HG03097 (cell line): ENCODE measurements at regions not wholly inside any gene's neighbourhood (a gene's known extent, or its start where the extent isn't known, plus 50 kb on each side); places are given as distances from the start of the nearest gene placed in this dataset.

Experiments
- ATAC-seq: cut with Tn5 transposase; IDR thresholded peaks from one replicate; pipeline ENCODE4 v1.9.1; 2021; ENCODE audit not compliant: unreplicated experiment, low FRiP score

- no peak for ATAC-seq
These were observed 519.3 kb upstream of the CADM2 start for GRCh38 chr3:84439476-84439875.

DNA sequence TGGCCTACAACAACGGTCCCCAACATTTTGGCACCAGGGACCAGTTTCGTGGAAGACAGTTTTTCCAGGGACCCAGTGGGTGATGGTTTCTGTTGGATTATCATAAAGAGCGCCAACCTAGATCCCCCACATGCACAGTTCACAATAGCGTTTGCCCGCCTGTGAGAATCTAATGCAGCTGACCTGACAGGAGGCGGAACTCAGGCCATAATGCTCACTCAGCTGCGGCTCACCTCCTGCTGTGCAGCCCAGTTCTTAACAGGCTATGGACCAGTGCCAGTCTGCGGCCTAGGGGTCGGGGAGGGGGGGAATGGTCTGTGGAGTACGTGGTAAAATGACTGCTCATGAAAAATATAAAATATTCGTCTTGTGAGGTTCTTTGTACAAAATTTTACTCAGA is 518.5 kb upstream of the CADM2 start:
- ATAC-seq: no peak

DNA sequence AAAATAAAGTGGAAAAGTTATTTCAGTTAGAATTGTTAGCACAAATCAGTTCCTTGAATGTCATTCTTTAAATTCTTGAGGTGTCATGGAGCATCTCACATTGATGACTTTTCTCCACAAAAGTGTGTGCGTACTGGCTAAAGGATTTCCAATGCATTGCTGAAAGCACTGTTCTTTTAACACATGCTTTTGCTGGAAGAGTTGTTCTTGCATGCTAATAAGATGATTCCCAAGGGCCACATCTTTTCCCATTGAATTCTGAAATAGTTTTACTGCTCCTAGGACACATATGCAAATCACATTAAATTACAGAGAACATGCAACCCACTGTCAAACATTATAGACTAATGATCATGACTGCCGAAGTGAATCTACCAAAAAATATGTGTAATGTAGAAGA is 516.3 kb upstream of the CADM2 start:
- ATAC-seq: no peak

GRCh38 chr3:84444726-84445521 is 513.9 kb upstream of the CADM2 start:
- ATAC-seq: no peak

DNA sequence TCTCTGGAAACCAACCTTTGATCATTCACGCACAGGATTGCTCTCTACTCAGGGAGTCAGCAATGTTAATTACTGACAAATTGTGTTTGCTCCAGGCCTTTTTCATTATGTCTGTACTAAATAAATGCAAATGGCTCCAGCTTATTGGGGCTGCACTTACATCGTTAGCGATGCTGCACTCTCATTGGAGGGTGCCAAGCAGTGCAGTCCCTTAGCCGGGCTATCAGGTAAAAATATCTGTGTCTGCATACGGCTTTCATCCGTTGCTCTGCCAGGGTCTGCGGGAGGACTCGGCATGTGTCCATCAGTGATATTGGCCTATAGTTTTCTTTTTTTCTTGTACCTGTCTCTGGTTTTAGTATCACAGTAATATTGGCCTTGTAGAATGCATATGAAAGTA is 471.5 kb upstream of the CADM2 start:
- ATAC-seq: no peak

GRCh38 chr3:84504761-84505160 is 454.0 kb upstream of the CADM2 start:
- no peak for ATAC-seq

DNA sequence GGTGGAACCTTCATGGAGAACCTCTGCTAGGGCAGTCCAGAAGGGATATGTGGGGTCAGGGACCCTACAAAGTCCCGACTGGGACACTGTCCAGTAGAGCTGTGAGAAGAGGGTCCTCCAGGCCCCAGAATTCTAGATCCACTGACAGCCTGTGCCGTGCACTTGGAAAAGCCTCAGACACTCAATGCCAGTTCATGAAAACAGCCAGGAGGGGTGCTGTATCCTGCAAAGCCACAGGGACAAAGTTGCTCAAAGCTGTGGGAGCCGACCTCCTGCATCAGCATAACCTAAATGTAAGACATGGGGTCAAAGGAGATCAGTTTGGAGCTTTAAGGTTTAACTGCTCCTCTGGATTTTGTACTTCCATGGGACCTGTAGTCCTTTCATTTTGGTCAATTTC is 448.8 kb upstream of the CADM2 start:
- no peak for ATAC-seq

DNA sequence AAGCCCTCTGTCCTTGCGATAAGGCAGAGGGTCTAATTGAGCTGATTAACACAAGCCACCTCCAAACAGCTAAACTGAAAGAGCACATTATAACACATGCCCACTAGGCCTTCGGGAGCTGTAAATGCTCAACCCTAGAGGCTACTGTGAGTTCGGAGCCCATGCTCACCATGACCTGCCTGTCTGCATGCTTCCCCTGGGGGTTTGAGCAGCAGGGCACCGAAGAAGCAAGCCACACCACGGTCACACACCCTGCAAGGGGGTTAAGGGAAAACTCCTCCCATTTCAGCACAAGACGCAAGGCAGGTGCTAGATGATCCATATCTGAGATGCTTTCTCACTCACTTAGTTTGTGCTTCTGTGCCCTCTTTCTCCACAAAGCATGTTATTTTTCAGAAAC is 435.9 kb upstream of the CADM2 start:
- ATAC-seq: no peak

DNA sequence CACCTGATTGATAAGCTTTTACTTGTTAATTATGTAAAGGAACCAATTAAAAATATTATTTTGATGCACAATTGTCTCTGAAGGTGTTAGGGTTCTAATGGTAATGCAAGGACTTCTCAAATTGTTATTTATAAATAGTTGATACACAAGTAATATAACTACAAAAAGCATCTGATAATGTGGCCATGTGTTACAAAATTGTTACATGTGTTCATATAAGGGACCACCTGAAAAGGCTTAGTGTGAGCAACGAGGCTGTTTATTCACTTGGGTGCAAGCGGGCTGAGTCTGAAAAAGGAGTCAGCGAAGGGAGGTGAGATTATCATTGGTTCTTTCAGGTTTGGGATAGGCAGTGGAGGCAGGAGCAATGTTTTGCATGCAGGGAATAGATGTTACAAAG is 421.9 kb upstream of the CADM2 start:
- no peak for ATAC-seq

GRCh38 chr3:84538597-84538996 is 420.2 kb upstream of the CADM2 start:
- no peak for ATAC-seq

- ATAC-seq: no peak
These were observed 411.6 kb upstream of the CADM2 start for GRCh38 chr3:84547207-84547606.

DNA sequence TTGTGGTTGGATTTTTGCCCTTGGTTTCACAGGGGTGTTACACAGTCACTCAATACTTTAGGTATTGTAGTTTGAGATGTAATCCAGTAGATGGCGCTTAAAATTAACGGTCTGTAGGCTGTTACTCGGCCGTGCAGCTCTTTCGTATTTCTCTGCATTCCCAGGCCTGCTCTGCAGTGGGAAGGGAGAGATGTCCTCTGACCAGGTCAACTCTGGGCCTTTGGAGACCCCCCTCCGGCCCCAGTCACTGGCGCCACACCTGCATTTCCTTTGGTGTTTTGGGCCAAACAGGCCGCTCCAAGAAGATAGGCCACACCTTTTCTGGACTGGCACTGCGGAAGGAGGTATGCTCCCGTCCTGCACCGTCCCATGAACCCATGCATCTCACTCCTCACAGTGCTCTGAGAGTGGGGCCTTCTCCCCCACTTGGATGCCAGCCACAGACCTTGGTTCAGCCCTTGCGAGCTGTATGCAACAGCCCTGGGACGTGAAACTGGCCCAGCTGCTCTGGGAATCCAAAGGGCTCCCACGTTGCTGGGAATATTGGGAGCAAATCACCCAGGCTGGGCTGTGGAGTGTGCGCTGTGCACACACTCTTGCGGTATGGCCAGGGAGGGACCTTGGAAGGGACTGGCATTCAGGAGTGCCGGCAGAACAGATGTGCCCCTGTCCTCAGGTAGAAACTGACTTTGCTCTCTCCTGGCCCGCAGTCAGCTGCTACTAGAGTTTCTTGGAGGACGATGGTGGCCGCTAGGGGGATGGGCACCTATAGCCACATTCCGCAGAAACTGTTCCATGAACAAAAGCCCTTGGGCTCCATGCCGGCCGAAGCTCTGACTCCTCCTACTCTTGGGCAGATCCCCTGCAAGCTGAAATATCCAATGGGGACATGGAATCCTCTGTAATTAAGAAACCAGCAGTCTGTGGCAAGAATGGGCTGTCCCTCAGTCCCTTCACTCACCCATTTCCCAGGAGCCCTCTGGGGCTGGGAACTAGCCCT is 410.5 kb upstream of the CADM2 start:
- ATAC-seq: peak; percentile 74

- no peak for ATAC-seq
These were observed 403.2 kb upstream of the CADM2 start for GRCh38 chr3:84555629-84556028.

- no peak for ATAC-seq
These were observed 392.5 kb upstream of the CADM2 start for GRCh38 chr3:84566256-84566655.

GRCh38 chr3:84567796-84568195 is 391.0 kb upstream of the CADM2 start:
- no peak for ATAC-seq

DNA sequence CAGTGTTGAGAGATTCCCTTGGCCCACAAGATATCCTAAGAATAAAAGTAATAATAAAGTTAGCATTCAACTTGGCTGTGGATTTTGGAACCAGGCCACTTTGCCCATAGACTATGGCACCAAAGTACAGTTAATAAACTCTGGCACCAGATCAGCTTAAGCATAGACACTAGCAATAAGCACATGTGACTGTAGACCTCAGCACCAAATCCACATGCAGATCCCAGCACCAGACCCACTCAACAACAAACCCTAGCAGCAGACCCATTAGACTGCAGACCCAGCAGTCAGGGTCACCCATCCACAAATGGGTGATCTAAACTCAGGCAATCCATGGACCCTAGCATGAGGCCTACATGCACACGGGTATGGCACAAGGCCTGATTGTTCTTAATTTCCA is 384.8 kb upstream of the CADM2 start:
- no peak for ATAC-seq

DNA sequence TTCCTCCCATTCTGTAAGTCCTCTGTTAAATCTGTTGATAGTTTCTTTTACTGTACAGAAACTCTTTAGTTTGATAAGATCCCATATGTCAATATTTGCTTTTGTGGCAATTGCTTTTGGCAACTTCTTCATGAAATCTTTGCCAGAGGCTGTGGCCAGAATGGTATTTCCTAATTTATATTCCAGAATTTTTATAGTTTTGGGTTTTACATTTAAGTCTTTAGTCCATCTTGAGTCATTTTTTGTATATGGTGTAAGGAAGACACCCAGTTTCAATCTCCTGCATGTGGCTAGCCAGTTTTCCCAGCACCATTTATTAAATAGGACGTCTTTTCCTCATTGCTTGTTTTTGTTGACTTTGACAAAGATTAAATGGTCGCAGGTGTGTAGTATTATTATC is 372.4 kb upstream of the CADM2 start:
- no peak for ATAC-seq

DNA sequence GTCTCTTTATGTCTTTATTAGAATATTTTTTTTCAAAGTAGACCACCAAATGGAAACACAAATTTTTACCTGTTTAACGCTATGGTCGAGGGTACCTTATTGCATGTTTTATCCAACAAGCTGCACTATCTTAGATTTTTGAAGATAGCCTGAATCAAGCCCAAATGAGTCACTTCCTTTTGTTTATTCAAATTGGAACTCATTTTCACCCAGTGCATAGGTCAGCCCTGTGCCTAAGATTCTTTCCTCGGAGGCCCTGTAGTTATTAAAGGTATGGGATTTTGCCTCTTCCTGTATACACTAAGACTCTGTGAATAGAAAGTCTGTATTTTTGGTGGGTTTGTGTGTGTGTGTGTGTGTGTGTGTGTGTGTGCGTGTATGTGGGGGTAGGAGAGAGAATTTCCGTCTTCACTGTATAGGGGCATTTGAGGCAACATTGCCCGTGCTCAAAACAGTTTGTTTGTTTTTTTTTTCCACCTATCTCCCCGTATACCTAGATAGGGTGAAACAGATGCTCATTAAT is 358.0 kb upstream of the CADM2 start:
- ATAC-seq: no peak

DNA sequence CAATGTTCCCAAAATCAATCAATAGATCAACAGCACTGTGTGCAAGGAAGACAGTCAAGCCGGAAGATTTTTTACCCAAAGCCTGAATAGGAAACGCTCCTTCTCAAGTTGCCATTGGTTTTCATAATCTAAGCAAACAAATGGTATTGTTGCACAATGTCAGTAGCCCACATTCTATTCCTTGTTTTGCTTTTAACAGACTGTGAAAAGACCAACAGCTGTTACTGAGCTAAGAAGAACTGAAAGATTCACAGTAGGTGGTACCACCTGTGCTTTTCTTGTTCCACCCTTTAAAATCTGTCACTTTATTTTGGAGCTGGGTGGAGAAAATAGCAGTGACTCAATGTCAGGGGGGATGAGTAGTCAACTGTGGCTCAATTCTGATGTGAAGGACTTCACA is 357.5 kb upstream of the CADM2 start:
- no peak for ATAC-seq

- no peak for ATAC-seq
These were observed 337.0 kb upstream of the CADM2 start for GRCh38 chr3:84621823-84622222.

DNA sequence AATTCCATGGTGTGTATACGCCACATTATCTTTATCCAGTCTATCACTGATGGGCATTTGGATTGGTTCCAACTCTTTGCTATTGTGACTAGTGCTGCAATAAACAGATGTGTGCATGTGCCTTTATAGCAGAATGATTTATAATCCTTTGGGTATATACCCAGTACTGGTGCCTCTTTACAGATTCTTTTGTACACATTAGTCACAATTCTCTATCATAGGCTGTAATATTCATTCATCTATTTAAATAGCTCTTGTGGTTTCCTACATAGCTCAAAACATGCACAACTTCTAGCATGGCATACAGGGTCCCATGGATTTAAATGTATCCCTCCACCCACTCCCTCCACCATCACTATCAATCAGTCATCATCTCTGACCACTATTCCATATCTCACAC is 324.1 kb upstream of the CADM2 start:
- no peak for ATAC-seq
